SK-N-MC (cell line): ENCODE measurements at regions not wholly inside any gene's neighbourhood (a gene's known extent, or its start where the extent isn't known, plus 50 kb on each side); places are given as distances from the start of the nearest gene placed in this dataset.

ENCODE experiments used
- DNase-seq: peaks from one replicate; pipeline ENCODE4 v3.0.0-alpha.2; 2011; ENCODE audit warnings: low read depth, low spot score
- H3K27ac ChIP-seq: fragments of 200-600 bp; sonication (generic); 2 replicates; pipeline ENCODE4 v1.5.1; 2016; ENCODE audit warnings: mixed run types
- H3K36me3 ChIP-seq: fragments of 200-600 bp; sonication (generic); 2 replicates; pipeline ENCODE4 v1.6.1; 2017; ENCODE audit warnings: antibody characterized with exemption, low read length, mixed read lengths; ENCODE audit not compliant: insufficient read depth
- H3K4me3 ChIP-seq: fragments of 200-600 bp; sonication (generic); 2 replicates; pipeline ENCODE4 v1.5.1; 2016
- H3K9ac ChIP-seq: fragments of 200-600 bp; sonication (generic); 2 replicates; pipeline ENCODE4 v1.8.0; 2017; ENCODE audit warnings: mixed run types, mixed read lengths; ENCODE audit not compliant: insufficient read length
- H3K9me3 ChIP-seq: fragments of 200-600 bp; sonication (generic); 2 replicates; pipeline ENCODE4 v1.6.1; 2017; ENCODE audit warnings: low read depth, mild to moderate bottlenecking, antibody characterized with exemption, low read length, moderate library complexity, mixed read lengths
- EZH2 ChIP-seq: fragments of 200-600 bp; sonication (generic); IDR thresholded peaks from one replicate; pipeline ENCODE4 v1.6.1; 2017; ENCODE audit warnings: antibody characterized with exemption
- FOXP2 ChIP-seq: optimal IDR thresholded peaks from 2 replicates; pipeline ENCODE3; 2011; ENCODE audit warnings: mild to moderate bottlenecking, moderate library complexity; ENCODE audit not compliant: insufficient read depth; ENCODE audit errors: extremely low read length, control extremely low read depth
- POLR2AphosphoS5 ChIP-seq: IDR thresholded peaks from 2 replicates; pipeline ENCODE4 v1.6.1; 2012; ENCODE audit warnings: mild to moderate bottlenecking, low read depth, low read length, borderline replicate concordance

DNA sequence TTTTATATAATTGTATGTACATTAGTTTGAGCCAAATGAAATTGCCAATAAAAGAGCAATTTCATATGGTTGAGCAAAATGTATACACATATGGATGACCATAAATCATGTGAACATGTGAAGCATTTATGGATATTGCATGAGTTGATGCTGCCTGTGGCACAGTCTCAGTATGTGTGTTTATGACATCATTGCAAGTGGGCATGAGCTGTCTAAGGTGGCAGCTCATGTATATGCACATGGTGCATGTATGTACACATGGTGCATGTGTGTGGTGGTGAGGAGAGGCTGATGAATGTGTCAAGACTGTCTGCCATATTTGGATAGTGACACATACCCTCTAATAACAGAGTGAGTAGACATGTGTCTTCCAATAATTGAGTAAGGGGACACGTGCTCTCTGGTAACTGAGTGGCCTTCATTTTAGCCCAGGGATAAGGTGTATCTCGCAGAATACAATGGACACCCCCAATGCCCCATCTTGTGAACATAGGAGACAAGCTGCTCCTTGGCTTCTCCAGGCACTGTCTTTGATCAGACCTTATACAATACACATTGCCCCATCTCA is 208.8 kb downstream of the DHX35 start:
- no peak for DNase-seq
- Histone ChIP-seq H3K9ac (no peak overlapping the region), H3K27ac (no peak overlapping the region), H3K9me3 (no peaks in the 10 kb centered on the region), H3K36me3 (no peaks in the 10 kb centered on the region), H3K4me3 (no peak overlapping the region)
- no peak for TF ChIP-seq EZH2
- TF ChIP-seq FOXP2 = no peak
- no peak for TF ChIP-seq POLR2AphosphoS5

DNA sequence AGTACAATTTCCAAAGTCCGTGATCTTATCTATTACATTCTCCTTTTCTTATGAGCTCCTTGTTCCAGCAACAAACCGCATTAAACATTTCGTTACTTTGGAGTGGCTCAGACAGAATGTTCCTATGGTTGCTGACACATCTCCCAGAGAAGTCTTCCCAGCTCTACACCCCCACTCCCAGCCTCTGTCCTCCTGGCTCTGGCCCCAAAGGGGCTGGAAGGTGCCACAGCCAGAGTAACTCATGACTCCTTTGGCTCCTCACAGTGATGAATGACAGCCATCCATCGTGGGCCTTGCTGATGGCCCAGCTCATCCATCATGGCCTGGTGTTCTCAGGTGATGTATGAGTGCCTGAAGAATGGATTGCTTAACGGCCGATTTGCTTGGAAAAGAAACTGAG is 203.0 kb downstream of the DHX35 start:
- TF ChIP-seq POLR2AphosphoS5 (no peak), EZH2 (no peak), FOXP2 (no peak)
- H3K9me3 ChIP-seq = no peaks in the 10 kb centered on the region
- no peak overlapping the region for H3K4me3 ChIP-seq
- DNase-seq = no peak
- H3K27ac ChIP-seq = no peak overlapping the region
- H3K36me3 ChIP-seq = no peaks in the 10 kb centered on the region
- H3K9ac ChIP-seq = no peak overlapping the region

DNA sequence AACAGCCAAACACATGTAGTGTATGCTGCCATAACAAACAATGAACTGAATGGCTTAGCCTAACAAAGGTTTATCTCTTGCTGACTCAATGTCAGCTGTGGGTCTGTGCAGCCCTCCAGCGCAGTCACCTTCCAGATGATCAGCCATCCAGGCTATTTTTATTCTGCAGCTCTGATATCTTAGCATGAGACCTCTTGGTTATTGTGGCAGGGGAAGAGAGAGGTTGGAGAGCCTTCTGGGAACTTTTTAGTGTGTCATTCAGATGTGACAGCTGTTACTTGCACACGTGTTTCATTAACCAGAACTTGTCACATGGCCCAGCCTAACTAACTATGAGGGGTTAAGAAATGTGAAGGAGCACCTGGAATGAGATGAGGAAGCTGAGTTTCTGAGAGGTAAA is 202.5 kb downstream of the DHX35 start:
- DNase-seq = no peak
- TF ChIP-seq EZH2 = no peak
- TF ChIP-seq FOXP2 = no peak
- no peak for TF ChIP-seq POLR2AphosphoS5
- no peak overlapping the region for H3K27ac ChIP-seq
- H3K9ac ChIP-seq = no peak overlapping the region
- no peak overlapping the region for H3K4me3 ChIP-seq
- H3K36me3 ChIP-seq = no peaks in the 10 kb centered on the region
- no peaks in the 10 kb centered on the region for H3K9me3 ChIP-seq

DNA sequence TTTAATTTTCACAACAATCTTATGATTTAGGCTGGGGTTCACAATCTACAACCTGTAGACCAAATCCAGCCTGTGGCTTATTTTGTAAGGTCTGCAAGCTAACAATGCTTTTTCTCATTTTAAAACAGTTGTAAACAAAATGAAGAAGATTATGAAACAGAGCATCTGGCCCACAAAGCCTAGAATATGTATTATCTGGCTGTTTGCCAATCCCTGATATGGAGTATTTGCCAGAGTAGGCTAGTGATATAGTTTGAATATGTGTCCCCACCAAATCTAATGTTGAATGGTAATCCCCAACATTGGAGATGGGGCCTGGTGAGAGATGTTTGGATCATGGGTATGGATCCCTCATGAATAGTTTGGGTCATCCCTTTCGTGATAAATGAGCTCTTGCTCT is 201.8 kb downstream of the DHX35 start:
- no peaks in the 10 kb centered on the region for H3K9me3 ChIP-seq
- no peaks in the 10 kb centered on the region for H3K36me3 ChIP-seq
- no peak for DNase-seq
- no peak overlapping the region for H3K27ac ChIP-seq
- TF ChIP-seq POLR2AphosphoS5 (no peak), FOXP2 (no peak), EZH2 (no peak)
- no peak overlapping the region for H3K9ac ChIP-seq
- H3K4me3 ChIP-seq = no peak overlapping the region

DNA sequence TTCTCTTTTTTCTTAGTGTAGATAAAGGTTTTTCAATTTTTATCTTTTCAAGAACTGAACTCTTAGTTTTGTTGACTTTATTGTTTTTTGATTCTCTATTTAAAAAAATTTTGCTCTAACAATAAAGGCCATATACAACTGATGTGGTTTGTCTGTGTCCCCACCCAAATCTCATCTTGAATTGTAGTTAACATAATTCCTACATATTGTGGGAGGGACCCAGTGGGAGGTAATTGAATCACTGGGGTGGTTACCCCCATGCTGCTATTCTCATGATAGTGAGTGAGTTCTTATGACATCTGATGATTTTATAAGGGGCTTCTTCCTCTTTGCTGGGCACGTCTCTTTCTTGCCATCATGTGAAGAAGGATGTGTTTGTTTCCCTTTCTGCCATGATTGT is 199.8 kb downstream of the DHX35 start:
- no peak for DNase-seq
- Histone ChIP-seq H3K36me3 (no peaks in the 10 kb centered on the region), H3K4me3 (no peak overlapping the region), H3K9me3 (no peaks in the 10 kb centered on the region), H3K9ac (no peak overlapping the region), H3K27ac (no peak overlapping the region)
- TF ChIP-seq EZH2 (no peak), FOXP2 (no peak), POLR2AphosphoS5 (no peak)

DNA sequence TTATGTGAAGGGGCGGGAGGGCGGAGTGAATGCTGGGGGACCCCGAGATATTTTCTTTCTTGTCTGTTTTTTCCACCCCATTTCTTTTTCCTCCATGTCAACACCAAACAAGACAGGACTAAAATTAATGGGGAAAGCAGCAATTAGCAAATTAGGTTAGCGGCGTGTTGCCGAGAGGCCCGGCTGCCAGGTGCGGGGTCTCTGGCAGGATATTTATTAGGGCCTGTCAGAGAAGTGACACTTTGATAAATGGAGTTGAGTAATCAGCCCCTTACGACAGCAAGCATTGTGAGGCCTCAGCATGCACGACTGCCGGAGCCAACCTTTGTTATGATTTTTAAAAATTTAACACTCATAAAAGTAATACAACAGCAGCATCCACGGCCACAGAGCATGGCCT is 193.8 kb downstream of the DHX35 start:
- TF ChIP-seq FOXP2 (no peak), EZH2 (no peak), POLR2AphosphoS5 (no peak)
- Histone ChIP-seq H3K27ac (no peak overlapping the region), H3K36me3 (no peaks in the 10 kb centered on the region), H3K4me3 (no peak overlapping the region), H3K9me3 (no peaks in the 10 kb centered on the region), H3K9ac (no peak overlapping the region)
- no peak for DNase-seq

DNA sequence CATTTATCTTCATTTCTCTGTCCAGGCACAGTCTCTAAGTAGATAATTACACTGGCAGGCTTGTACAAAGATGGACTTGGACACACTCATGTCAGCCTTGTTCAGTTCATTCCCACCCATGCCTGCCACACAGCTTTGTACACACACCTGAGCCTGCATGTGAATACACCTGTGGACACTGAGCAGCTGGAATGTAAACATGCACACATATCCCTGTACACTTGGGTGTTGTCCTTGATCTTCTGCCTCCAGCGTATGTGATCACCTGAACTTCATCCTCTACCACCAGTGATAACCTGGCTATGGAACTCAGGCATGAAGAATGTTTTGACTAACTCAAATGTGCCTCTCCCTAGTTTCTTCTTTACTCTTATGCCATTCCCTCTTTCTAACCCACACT is 190.6 kb downstream of the DHX35 start:
- no peak overlapping the region for H3K9ac ChIP-seq
- H3K27ac ChIP-seq = no peak overlapping the region
- no peak for DNase-seq
- H3K4me3 ChIP-seq = no peak overlapping the region
- no peaks in the 10 kb centered on the region for H3K9me3 ChIP-seq
- no peaks in the 10 kb centered on the region for H3K36me3 ChIP-seq
- no peak for TF ChIP-seq EZH2
- TF ChIP-seq FOXP2 = no peak
- no peak for TF ChIP-seq POLR2AphosphoS5

DNA sequence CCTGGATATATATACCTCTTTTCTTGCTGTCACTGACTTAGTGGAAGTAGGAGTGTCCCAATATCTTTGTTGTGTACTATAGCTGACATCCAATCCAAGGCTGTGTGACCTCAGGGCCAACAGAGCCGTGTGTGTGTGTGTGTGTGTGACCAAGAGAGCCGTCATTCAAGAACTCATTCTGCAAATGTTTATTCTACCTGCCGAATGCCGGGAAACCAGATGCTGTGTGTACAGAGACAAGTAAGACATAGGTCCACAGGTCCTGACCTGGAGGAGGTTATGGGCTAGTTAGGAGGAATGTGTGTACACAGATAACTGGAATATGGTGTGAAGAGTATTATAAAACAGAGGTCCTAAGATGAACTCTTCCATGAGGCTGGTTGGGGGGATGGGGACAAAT is 190.0 kb downstream of the DHX35 start:
- no peak for DNase-seq
- H3K9me3 ChIP-seq = no peaks in the 10 kb centered on the region
- H3K27ac ChIP-seq = no peak overlapping the region
- TF ChIP-seq FOXP2 (no peak), EZH2 (no peak), POLR2AphosphoS5 (no peak)
- H3K9ac ChIP-seq = no peak overlapping the region
- H3K36me3 ChIP-seq = no peaks in the 10 kb centered on the region
- no peak overlapping the region for H3K4me3 ChIP-seq

DNA sequence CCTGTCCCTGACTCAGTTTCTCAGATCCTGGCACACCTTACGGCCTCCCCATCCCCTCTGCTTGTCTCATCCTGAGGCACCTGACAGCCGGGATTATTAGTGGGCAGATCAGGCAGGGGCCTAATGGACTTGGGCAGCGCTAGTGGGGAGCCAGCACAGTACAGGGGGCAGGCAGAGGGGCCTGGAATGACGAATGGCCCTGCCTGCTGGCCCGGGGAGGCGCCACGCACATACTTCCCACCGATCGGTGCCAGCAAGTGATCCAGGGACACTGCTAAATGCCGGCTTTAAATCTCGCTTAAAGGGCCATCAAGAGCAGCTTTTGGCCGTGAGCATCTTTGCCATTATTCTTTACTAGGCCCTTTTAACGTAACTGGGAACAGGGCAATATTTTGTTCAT is 188.4 kb downstream of the DHX35 start:
- H3K4me3 ChIP-seq = no peak overlapping the region
- no peak overlapping the region for H3K9ac ChIP-seq
- H3K9me3 ChIP-seq = no peaks in the 10 kb centered on the region
- no peak overlapping the region for H3K27ac ChIP-seq
- H3K36me3 ChIP-seq = no peaks in the 10 kb centered on the region
- no peak for TF ChIP-seq EZH2
- TF ChIP-seq POLR2AphosphoS5 = no peak
- TF ChIP-seq FOXP2 = no peak
- DNase-seq = no peak
